ENCODE measurements at regions not wholly inside any gene's neighbourhood (a gene's known extent, or its start where the extent isn't known, plus 50 kb on each side); places are given as distances from the start of the nearest gene placed in this dataset.

- no peaks in the 10 kb centered on the region for H4K20me1 ChIP-seq (ENCODE audit: insufficient read depth, low read length)
- no peak overlapping the region for H3K9ac ChIP-seq (ENCODE audit: low read depth, low read length)
- H2BK120ac ChIP-seq (ENCODE audit: low read depth, low read length): no peak overlapping the region
- no peak overlapping the region for H3K18ac ChIP-seq (ENCODE audit: low read depth, low read length)
- no peak overlapping the region for H3K14ac ChIP-seq (replicated peaks; ENCODE audit: low read depth, low read length)
- no peak for ATAC-seq (ENCODE audit: low read depth)
- H3K4me2 ChIP-seq (ENCODE audit: low read depth, low read length): no peak overlapping the region
- no peak overlapping the region for H2BK15ac ChIP-seq (ENCODE audit: low read depth, low read length)
- dilution Hi-C loops (cut with HindIII; ENCODE audit: low sequenced_read_pairs, unreplicated experiment): no loop called here
- H4K5ac ChIP-seq (ENCODE audit: low read depth, low read length): no peak overlapping the region
- no peak overlapping the region for H2BK5ac ChIP-seq (ENCODE audit: low read depth, low read length, poor library complexity, severe bottlenecking)
- H3K4me1 ChIP-seq (ENCODE audit: control insufficient read depth, insufficient read depth, low read length): no peaks in the 10 kb centered on the region
- no peak overlapping the region for H2AK5ac ChIP-seq (ENCODE audit: low read depth, low read length)
- in situ Hi-C loops (cut with MboI; ENCODE audit: low sequenced_read_pairs): no loop called here
- H4K8ac ChIP-seq (ENCODE audit: low read depth in 2 of 2, low read length in 2 of 2): no peak overlapping the region
- H3K9me1 ChIP-seq (ENCODE audit: insufficient read depth, low read length): no peaks in the 10 kb centered on the region
- H3K23ac ChIP-seq (ENCODE audit: low read depth, low read length): no peak overlapping the region
- H3K27ac ChIP-seq (ENCODE audit: insufficient read depth, low read length): no peak overlapping the region
- DNase-seq: no peak
- CTCF ChIA-PET: no interaction called here
- H3K27me3 ChIP-seq (ENCODE audit: control insufficient read depth, insufficient read depth, low read length): no peaks in the 10 kb centered on the region
- no peak overlapping the region for H2AK9ac ChIP-seq (replicated peaks; ENCODE audit: low read depth, low read length, poor library complexity)
- BruUV-seq (replicated peaks): no TSS peak
- no peak overlapping the region for H2BK20ac ChIP-seq (ENCODE audit: low read depth, low read length)
- no peak for TF ChIP-seq FOS (IDR thresholded peaks at IDR 0.05; ENCODE audit: low read depth, low read length)
- H3K4ac ChIP-seq (ENCODE audit: low read depth, low read length): no peak overlapping the region
- H3K4me3 ChIP-seq (ENCODE audit: insufficient read depth, low read depth, low read length): no peak overlapping the region
- no peaks in the 10 kb centered on the region; the same call in 1 of the 2 replicates for H3K9me3 ChIP-seq (ENCODE audit: control insufficient read depth, insufficient read depth, low read length)
- H3K79me1 ChIP-seq (ENCODE audit: low read depth in 1 of 2, low read length in 2 of 2): no peaks in the 10 kb centered on the region
- H3K36me3 ChIP-seq (ENCODE audit: control insufficient read depth, insufficient read depth, low read length): no peaks in the 10 kb centered on the region
- no peak overlapping the region for H4K91ac ChIP-seq (ENCODE audit: insufficient read depth, low read depth, low read length)
- no peak overlapping the region for H3K56ac ChIP-seq (ENCODE audit: extremely low read depth, insufficient read depth, low read length)
- 83% methylated on average over 2 of the region's 7 CpGs; no CpG with 5 or more reads in 1 of the 2 experiments for WGBS, 2 experiments (ENCODE audit: extremely low coverage in 2 of 2, insufficient read length in 1 of 2)
- no peak overlapping the region for H2AFZ ChIP-seq (replicated peaks; ENCODE audit: low read length, poor library complexity)
- intact Hi-C loops (cut with micrococcal nuclease): no loop called here
- POLR2A ChIA-PET (ENCODE audit: unreplicated experiment): no interaction called here
Observed at GRCh38 chr7:24113506-24113905, 170.5 kb upstream of the NPY start.

Data from IMR-90 (cell line).